Heart right ventricle (tissue), 16 donors: ENCODE measurements at regions not wholly inside any gene's neighbourhood (a gene's known extent, or its start where the extent isn't known, plus 50 kb on each side); places are given as distances from the start of the nearest gene placed in this dataset.

Experiments
- ATAC-seq, 8 donors: fragments of 200-7000 bp; cut with Tn5 transposase; one replicate each; pipeline ENCODE4 v1.9.1; 2020; ENCODE audit warnings: mild to moderate bottlenecking in 8 of 8, moderate library complexity in 8 of 8, moderate number of reproducible peaks in 1 of 8
- DNase-seq, 2 donors: peaks; one replicate each; pipeline ENCODE4 v3.0.0-alpha.2; 2020
- H3K27ac ChIP-seq, 10 donors: fragments of 200-600 bp; sonication (generic) in 2 of 10; one replicate each; pipeline versions ENCODE4 v1.5.0 to v1.8.0; 2020 to 2022; ENCODE audit warnings: mild to moderate bottlenecking in 3 of 10
- H3K27me3 ChIP-seq, 7 donors: fragments of 200-600 bp; one replicate each; pipeline ENCODE4 v1.8.0; 2021 to 2022; ENCODE audit warnings: mild to moderate bottlenecking in 2 of 7
- H3K36me3 ChIP-seq, 9 donors: fragments of 200-600 bp; sonication (generic) in 1 of 9; one replicate each; pipeline versions ENCODE4 v1.5.0 to v1.8.0; 2020 to 2022; ENCODE audit warnings: mild to moderate bottlenecking in 2 of 9
- H3K4me1 ChIP-seq, 9 donors: fragments of 200-600 bp; sonication (generic) in 1 of 9; one replicate each; pipeline versions ENCODE4 v1.5.0 to v1.8.0; 2020 to 2022; ENCODE audit warnings: mild to moderate bottlenecking in 4 of 9
- H3K4me3 ChIP-seq, 10 donors: fragments of 200-600 bp; sonication (generic) in 2 of 10; one replicate each; pipeline versions ENCODE4 v1.5.0 to v1.8.0; 2020 to 2022; ENCODE audit warnings: mild to moderate bottlenecking in 7 of 10, moderate library complexity in 2 of 10
- H3K9me3 ChIP-seq, 11 donors: fragments of 200-600 bp in 10 of 11; sonication (generic) in 2 of 11; one replicate each; pipeline versions ENCODE4 v1.5.0 to v1.8.0; 2013 to 2022; ENCODE audit warnings: mild to moderate bottlenecking in 2 of 11, control low read depth in 1 of 11, moderate library complexity in 1 of 11
- WGBS, 2 donors: extraction: QIAGEN DNeasy Blood & Tissue Kit; methylation state at CpG; one replicate each; pipeline ENCODE4 v1.1.7; 2013; ENCODE audit warnings: inconsistent platforms in 1 of 2; 5-methylcytosine and 5-hydroxymethylcytosine counted together
- intact Hi-C, 10 donors: fragments of 100-400 bp; cut with DNase I; formaldehyde crosslinking; loops; one replicate each; pipeline versions ENCODE4 v1.11.1 to v1.14.2; 2022
- TF ChIP-seq, protein P1 (sequence below), 9 donors: fragments of 200-600 bp; sonication (generic) in 2 of 9; IDR thresholded peaks; one replicate each; pipeline versions ENCODE4 v1.5.0 to v1.8.0; 2021 to 2022; ENCODE audit warnings: antibody characterized with exemption in 9 of 9, mild to moderate bottlenecking in 5 of 9, moderate library complexity in 1 of 9
- donor health status: Arrhythmogenic right ventricular cardiomyopathy.
- donor health status: ischemic (EF 13 %, LVEDD 7.1; RV severe dilation, severe dysfunction).
- donor health status: healthy with polysubstance abuse.
- donor health status: DM: no; HTN: yes; CAD: no.
- donor health status: DM: no; HTN: no; CAD: no.
- donor health status: ischemic (EF 25% LVEDD 6.9; RV normal size, moderate dysfunction).
- donor health status: ischemic (EF 25% LVEDD 5.7; RV mildly dilated, moderate dysfunction).
- donor health status: healthy.
- donor health status: DM: yes; HTN: yes; CAD: no.
- donor health status: Ischemic cardiomyopathy.
- donor health status: ischemic (EF 35%, LVEDD 5.7; RV mildly dilated, moderate dysfunction).
- donor health status: nonischemic (EF 11% LVEDD 7.7; RV severe dilation, severe dysfunction).
- donor health status: DM: yes; HTN: yes; CAD: no.
- donor health status: PGD.
- donor health status: ischemic (EF 29% LVEDD 5.4; RV normal size, mild dysfunction).
- donor health status: nonischemic (EF 23%, LVEDD 6.1; RV moderate dilation, normal function).

DNA sequence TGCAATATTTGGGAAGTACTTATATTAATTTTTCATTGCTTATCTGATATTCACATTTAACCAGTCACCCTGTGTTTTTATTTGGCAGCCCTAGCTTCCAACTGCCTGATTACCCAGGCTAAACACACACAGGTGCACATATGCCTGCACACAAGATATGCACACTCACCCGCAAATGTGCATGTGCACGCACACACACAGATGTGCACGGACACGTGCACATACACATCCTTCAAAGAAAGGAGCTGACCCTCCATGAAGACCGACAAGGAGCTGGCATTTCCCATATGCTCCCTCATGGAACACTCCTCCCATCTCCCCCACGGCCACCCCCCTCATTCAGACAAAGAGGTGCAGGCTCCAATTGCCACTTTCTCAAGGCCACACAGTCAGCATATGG, 242.2 kb downstream of the ENGASE start:
- TF ChIP-seq, protein P1, sequence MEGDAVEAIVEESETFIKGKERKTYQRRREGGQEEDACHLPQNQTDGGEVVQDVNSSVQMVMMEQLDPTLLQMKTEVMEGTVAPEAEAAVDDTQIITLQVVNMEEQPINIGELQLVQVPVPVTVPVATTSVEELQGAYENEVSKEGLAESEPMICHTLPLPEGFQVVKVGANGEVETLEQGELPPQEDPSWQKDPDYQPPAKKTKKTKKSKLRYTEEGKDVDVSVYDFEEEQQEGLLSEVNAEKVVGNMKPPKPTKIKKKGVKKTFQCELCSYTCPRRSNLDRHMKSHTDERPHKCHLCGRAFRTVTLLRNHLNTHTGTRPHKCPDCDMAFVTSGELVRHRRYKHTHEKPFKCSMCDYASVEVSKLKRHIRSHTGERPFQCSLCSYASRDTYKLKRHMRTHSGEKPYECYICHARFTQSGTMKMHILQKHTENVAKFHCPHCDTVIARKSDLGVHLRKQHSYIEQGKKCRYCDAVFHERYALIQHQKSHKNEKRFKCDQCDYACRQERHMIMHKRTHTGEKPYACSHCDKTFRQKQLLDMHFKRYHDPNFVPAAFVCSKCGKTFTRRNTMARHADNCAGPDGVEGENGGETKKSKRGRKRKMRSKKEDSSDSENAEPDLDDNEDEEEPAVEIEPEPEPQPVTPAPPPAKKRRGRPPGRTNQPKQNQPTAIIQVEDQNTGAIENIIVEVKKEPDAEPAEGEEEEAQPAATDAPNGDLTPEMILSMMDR (IDR thresholded peaks at IDR 0.05): no peak
- 61 to 70% methylated on average over 6 of the region's 6 CpGs for WGBS, 2 donors
- H3K27me3 ChIP-seq: peaks cover 0 to 77% (median 61%) of the 10 kb centered on the region in 7 donors
- H3K9me3 ChIP-seq: no peaks in the 10 kb centered on the region
- ATAC-seq (no peak), DNase-seq (no peak)
- H3K4me3 ChIP-seq: no peak overlapping the region
- no peaks in the 10 kb centered on the region for H3K36me3 ChIP-seq
- intact Hi-C loops: no loop called here
- H3K27ac ChIP-seq: no peak overlapping the region
- H3K4me1 ChIP-seq: no peaks in the 10 kb centered on the region

DNA sequence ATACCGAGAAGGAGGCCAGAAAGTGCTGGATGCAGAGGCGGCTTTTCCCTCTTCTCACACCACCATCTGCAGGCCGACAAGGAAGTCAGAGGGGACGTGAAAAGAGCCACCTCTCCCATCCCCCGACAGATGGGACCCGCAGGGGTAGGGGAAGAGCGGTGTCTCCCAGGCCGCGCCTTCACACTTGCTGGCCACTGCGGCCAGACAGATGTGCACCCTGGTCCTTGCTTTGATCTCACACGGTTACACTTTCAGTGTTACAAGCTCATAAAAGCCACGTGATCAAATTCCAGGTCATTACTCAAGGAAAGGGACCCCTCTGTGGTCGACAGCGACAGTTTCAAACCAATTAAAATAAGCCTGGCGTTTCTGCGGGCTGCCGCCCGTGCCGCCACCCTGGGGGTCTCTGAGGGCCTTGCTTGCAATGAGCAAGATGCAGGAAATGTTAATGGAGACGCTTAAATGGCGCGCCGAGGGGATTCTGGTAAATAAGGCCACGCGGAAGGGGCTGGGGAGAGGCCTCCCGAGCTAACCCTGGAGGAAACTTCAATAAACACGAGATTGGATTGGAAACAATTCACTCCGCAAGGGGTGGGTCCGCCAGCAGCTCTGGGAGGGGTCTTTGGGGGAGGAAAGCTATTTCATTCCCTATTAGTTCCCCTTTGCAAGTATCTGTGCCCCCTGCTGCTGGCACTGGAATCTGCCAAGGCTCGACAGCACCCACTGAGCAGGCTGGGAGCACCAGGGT, 240.9 kb downstream of the ENGASE start:
- no peak for ATAC-seq

DNA sequence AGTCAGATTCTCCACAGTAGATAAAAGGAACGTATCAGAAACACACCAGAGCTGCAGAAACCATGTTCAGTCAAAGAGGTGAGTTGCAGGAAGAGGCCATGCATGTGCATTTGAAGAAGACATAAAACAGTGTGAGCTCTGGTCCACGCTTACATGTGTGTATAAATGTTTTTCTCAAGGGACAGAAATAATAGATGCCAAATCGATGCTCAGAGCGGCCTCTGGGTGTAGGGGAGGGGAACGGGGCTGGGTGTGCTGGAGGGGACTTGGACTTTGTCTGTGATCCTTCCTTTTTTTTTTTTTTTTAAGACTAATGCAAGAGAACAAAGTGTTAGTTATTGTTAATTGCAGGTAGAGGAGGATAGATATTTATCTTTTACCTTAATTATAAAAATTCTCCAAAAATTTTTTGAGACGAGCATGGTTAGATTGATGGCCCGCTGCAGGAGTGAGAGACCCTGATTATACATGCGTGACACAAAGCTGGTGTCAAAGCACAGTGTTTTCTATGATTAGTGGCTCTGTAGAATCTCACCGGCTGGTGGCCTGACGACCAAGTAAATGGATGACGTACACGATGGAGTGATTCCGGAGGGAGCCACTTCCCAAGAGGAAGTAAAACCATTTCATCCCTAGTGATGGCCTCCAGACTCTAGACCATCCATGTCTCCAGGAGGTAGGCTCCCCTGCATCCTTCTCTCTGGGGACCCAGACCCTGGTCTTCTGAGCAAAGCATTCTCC, 240.2 kb downstream of the ENGASE start:
- WGBS, 2 donors: 67 to 69% methylated on average over 13 of the region's 13 CpGs
- Histone ChIP-seq H3K9me3 (no peaks in the 10 kb centered on the region), H3K27ac (no peak overlapping the region), H3K4me3 (no peak overlapping the region), H3K27me3 (peaks cover 0 to 75% (median 56%) of the 10 kb centered on the region in 7 donors), H3K4me1 (no peaks in the 10 kb centered on the region), H3K36me3 (no peaks in the 10 kb centered on the region)
- intact Hi-C loops: no loop called here
- TF ChIP-seq, protein P1 (IDR thresholded peaks at IDR 0.05): no peak
- DNase-seq: no peak
- no peak for ATAC-seq

More for the DNA sequence above, 240.9 kb downstream of the ENGASE start:
- H3K4me3 ChIP-seq: no peak overlapping the region
- TF ChIP-seq, protein P1 (IDR thresholded peaks at IDR 0.05): no peak
- no peaks in the 10 kb centered on the region for H3K36me3 ChIP-seq
- no peaks in the 10 kb centered on the region for H3K9me3 ChIP-seq
- peaks cover 0 to 75% (median 60%) of the 10 kb centered on the region in 7 donors for H3K27me3 ChIP-seq
- no peaks in the 10 kb centered on the region for H3K4me1 ChIP-seq
- H3K27ac ChIP-seq: no peak overlapping the region
- DNase-seq: no peak
- intact Hi-C loops: no loop called here
- 25 to 26% methylated on average over 30 of the region's 30 CpGs for WGBS, 2 donors

DNA sequence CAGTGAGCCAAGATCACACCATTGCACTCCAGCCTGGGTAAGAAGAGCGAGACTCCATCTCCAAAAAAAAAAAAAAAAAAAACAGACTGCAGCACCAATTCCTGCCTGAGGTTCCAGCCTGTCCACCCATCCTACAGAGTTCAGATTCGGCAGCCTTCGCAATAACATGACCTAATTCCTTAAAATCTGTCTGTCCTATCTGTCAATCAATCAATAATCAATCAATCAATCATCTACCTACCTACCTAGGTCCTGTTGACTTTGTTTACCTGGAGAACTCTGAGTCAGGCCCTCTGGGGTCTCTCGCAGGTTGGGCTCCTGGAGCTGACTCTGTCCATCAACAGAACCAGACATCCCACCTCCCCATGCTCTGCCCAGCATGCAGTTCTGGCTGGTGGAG, 236.7 kb downstream of the ENGASE start:
- Histone ChIP-seq H3K4me3 (no peak overlapping the region), H3K27ac (no peak overlapping the region), H3K36me3 (no peaks in the 10 kb centered on the region), H3K4me1 (peaks cover 8 to 16% (median 13%) of the 10 kb centered on the region in 9 donors), H3K9me3 (no peaks in the 10 kb centered on the region), H3K27me3 (peaks cover 0 to 55% (median 38%) of the 10 kb centered on the region in 7 donors)
- ATAC-seq (no peak), DNase-seq (no peak)
- 74 to 90% methylated on average over 4 of the region's 4 CpGs for WGBS, 2 donors
- intact Hi-C loops: no loop called here
- TF ChIP-seq, protein P1 (IDR thresholded peaks at IDR 0.05): no peak
